Fibroblast of peridontal ligament (primary cell): ENCODE measurements at regions not wholly inside any gene's neighbourhood (a gene's known extent, or its start where the extent isn't known, plus 50 kb on each side); places are given as distances from the start of the nearest gene placed in this dataset.
A peak's percentile ranks its signal among the peaks of the same experiment; 100 is the strongest.

Experiments
- DNase-seq: peaks from one replicate; pipeline ENCODE4 v3.0.0-alpha.2; 2010; ENCODE audit errors: extremely low read depth

- peak; percentile 98 for DNase-seq
Measured at GRCh38 chr11:19368726-19369375, 128.1 kb upstream of the E2F8 start.

GRCh38 chr11:19366992-19367709, 126.4 kb upstream of the E2F8 start:
- DNase-seq, result peak; percentile 75

GRCh38 chr11:19365743-19366410, 125.1 kb upstream of the E2F8 start:
- no peak for DNase-seq

DNA sequence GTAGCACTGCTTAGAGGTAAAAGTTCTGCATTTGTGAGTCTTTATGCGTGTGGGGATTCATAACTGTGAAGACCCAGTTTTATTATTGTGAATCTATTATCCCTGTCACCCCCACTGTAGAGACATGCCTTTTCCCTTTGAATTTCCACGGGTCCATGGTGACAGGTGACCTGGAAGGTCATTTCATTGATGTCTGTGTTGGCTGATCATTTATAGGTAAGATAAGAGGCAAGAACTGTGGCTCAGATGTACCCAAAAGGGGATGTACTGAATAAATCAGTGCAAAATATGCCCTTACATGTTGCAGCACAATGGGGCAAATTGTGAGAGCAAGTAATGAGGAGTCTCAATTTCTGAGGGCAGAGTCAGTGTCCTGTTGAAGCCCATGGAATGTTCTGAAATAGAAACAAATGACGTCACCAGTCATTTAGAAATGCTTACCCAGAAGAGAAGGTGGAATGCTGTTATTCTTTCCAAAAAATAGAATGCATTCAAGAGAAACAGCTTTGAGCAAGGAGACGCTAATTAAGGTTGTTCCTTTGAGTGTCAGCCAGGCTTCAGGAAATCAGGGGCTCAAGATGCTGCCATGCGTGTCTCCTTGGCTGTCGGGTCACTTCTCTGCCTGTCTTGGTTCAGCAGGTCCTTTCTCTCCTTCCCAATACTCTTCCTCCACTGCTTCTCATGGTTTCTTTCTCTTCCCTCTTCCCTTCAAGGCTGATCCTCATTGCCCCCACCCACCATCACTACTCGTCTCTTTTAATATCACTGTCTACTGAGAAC, 118.7 kb upstream of the E2F8 start:
- peak; percentile 83 for DNase-seq

DNA sequence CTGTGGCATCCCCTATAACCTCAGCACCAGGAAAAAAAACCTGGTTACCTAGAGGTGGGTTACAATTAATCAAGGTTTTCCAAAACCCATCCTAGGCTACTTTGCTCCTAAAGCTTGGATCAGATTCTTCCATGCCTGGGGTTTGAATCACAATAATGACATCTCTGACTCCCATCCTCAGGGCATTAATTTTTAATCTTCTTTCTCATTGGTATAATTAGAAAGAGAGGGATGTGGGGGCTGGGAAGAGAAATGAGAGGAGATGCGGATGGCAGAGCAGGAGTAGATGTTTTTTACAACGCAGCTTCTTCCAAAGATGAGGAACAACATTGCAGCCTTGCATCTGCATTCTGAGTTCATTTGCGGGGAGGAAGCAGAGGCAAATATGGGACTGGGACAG, 117.2 kb upstream of the E2F8 start:
- no peak for DNase-seq

DNA sequence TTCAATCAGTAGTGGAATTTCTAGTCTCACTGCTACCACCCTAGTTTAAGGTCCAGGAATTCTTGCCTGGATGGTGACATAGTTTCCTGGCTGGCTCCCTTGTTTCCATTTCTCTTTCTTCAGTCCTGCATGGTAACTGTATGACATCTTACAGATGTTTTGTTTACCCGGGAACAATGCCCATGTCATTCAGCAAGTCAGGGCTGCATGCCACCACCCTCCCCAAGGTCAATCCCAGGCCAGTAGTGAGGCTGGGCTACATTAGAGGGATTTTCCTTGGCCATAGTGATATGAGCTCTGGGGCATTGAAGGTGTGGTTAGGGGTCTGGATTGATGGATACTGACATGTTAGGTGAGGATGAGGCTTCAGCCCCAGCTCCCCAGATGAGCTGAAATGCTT, 114.9 kb upstream of the E2F8 start:
- no peak for DNase-seq

DNA sequence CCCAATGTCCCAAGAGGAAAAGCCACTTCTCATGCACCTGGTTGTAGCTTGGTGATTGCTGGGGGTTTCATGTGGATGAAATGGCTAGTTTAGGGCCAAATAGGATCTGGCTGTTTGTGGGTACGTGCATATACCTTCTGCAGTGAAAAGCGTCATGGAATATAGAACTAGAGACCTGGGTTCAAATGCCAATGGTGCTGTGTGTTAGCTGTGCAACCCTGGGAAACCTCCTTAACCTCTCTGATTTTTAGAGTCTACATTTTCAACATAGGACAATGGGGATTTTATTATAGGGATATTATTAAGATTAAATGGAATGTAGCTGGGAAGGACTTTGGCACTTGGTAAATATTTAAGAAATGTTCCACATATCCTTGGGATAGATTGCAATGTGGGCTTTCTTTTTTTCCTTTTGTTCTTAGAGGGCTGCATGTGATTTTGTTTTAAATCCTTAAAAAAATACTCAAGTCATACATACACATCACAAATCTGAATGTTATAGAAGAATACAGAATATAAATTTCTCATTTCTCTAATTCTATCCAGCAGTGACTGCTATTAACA, 112.6 kb upstream of the E2F8 start:
- no peak for DNase-seq

DNA sequence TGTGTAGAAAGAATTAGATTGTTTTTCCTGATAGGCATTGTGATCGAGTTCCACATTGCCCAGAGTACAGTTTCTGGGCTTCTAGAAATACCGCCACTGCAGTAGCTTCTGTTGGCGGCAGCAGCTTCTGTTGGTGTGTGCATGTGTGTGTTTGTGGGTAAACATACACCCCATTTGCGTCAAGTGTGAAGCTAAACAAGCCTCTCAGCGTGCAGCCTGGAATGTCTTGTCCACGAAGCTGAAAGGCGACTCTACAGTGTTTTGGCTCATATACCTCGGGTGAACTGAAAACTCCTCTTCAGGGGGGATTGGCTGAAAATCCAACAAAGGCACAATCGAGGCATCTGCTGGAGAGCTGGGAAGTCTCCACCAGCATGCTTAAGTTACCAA, 112.0 kb upstream of the E2F8 start:
- DNase-seq, result no peak

- DNase-seq, result no peak
Measured at GRCh38 chr11:19352072-19352770, 111.5 kb upstream of the E2F8 start.

GRCh38 chr11:19351426-19351825, 110.7 kb upstream of the E2F8 start:
- no peak for DNase-seq

- DNase-seq, result no peak
Measured at GRCh38 chr11:19350160-19350559, 109.4 kb upstream of the E2F8 start.

GRCh38 chr11:19349340-19350025, 108.7 kb upstream of the E2F8 start:
- DNase-seq, result no peak

- DNase-seq, result peak; percentile 9
Measured at GRCh38 chr11:19347911-19348310, 107.2 kb upstream of the E2F8 start.

DNA sequence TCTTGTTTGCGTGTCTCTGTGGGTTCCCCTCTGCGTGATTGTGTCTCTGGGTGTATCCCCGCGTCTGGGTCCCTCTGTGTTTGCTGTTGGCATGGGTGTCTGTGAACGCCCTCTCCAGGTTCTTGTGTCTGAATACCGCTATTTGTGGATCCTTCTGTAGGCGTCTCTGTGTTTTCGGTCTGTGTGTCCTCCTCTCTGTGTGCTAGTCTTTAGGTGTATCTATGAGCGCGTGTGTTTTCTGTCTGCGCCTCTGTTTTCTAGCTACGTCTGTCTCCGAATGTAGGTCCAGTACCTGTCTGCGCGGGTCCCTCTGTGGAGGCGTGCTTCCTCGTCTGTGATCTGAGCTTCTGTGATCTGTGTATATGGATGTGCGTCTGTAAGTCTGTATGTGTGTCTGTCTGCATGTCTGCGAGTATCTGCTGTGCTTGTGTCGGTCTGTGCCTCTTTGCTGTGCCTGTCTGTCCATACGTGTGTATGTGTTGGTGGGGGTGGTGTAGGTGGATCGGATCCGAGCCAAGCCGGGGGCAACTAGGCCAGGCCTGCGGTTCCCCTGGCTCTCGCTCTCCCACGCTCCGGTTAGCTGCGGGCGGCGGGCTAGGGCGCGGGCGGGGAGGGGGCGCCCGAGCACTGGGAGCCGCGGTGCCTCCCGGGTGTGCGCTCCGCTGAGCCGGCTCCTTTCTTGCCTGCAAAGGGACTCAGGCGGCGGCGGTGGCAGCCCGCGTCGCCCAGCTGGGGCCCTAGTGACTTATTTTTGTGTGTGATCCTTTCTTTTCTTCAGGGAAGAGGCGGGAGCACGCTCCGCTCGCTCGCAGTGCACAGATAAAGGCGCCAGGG, 105.3 kb upstream of the E2F8 start:
- peak; percentile 40 for DNase-seq

DNA sequence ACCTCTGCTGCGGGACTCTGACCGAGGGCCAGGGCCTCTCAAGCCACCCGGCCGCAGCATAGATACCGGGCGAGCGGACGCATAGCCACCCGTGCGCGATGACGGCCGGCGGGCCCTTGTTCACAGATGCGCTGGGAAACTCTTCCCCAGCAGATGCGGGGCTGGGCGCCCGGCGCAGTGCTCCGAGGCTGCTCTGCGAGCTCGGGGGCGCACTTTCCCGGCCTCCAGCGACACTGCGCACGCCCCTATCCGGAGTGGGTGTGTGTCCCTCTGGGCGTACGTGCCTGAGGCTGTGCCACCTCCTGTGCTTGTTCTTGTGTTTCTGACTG, 104.7 kb upstream of the E2F8 start:
- DNase-seq, result no peak

DNA sequence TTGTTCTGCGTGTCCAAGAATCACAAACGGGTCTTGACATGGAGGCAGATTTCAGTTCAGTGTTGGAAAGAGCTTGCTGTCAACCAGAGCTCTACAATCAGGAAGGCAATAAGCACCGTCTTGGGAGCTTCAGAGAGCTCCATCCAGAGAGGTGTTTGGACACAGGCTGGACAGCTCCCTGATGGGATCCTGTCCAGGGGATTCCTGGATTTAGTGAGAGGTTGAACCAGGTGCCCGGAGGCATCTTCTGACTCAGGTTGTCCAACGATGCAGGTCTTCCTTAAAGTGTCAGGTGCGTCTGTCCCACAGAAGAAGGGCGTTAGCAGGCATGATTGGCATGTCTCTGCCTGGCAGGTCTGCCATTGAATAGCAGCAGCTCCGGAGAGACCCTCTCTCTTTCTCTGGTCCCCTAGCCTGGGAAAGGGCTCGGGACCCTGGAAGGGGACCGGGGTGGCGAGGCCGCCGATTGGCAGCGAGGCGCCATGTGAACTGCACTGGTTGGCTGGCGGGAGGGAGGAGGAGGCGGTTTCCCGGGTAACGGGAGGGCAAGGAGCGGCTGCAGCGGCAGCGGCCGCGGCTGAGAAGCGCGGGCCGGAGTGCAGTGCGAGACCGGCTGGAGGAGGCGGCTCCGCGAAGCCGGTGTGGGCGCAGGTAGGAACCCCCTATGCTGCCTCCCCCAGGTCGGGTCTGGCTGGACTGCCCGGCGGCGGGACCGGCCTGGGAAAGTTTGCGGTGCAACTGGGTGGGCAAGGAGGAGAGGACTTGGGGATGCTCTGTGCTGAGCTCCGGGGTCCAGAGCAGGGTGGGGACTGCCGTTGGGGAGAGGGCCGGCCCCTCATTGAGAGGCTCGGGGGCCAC, 104.1 kb upstream of the E2F8 start:
- peak; percentile 57 for DNase-seq

DNA sequence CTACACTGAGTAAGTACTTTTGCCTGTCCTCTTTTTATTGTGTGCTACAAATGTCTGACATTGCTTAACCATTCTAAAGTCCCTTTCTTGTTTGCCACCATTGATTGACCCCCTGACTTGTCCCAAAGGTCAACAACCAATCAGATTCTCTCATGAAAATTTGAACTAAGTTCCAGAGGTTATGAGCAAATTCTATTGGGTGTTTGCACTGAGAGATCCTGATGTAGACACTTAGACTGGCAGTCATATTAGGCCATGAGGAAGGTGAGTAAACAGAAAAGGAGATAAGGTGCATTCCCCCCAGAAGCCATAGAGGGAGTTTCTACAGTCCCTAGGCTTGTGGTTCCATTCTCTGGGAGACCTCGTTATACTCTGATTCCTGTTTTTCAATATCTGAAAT, 101.3 kb upstream of the E2F8 start:
- no peak for DNase-seq

DNA sequence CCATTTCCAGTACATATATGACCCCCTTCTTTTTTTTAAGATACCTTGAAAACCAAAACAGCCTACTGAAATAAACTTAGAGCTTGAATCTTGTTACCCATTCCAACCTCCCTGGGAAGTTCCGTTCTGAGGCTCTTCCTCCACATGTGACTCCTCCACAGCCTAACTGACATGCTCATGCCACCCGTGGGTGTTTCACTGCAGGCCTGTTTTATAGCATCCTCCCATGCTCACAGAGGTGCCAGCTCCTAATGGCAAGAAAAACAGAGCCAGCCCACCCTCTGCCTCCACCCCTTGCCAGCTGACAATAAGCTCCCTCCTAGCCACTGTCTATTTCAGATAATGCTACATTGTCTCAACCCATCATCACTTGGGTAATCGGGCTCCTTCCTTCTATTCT, 97.6 kb upstream of the E2F8 start:
- no peak for DNase-seq

GRCh38 chr11:19337779-19338178, 97.0 kb upstream of the E2F8 start:
- DNase-seq, result no peak
